Ramos (cell line): ENCODE measurements at regions not wholly inside any gene's neighbourhood (a gene's known extent, or its start where the extent isn't known, plus 50 kb on each side); places are given as distances from the start of the nearest gene placed in this dataset.
"Not testable (repeated sequence)": the region's sequence is repeated elsewhere in the genome, so short reads cannot be mapped to it uniquely, and the experiment has no call there.

ENCODE experiments used
- in situ Hi-C: fragments of 300-500 bp; cut with MboI; formaldehyde crosslinking; loops from one replicate; pipeline ENCODE4 v1.14.3; 2022; ENCODE audit warnings: low sequenced_read_pairs; ENCODE audit not compliant: unreplicated experiment

GRCh38 chr5:63732880-63733279 lies 229.4 kb downstream of the HTR1A start:
- in situ Hi-C loops, result not testable (repeated sequence)

DNA sequence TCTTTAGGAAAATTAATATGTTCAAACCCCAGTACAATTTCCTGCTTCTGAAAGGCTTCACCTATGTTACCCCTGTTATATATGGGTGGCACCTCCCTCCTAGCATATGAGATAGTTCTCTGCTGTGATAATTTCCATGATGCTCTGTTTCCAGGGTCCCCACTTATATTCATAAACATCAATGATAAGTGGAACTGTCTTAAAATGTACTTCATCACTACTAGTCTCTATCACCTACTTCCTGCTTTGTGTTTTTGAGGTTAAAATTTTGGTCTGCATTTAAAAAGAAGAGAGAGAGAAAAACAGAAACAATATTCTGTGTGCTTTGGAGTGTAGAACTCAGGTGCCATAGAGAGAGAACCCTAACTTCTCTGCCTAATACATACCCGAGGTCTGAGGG lies 234.7 kb downstream of the HTR1A start:
- in situ Hi-C loops, result no loop called here

DNA sequence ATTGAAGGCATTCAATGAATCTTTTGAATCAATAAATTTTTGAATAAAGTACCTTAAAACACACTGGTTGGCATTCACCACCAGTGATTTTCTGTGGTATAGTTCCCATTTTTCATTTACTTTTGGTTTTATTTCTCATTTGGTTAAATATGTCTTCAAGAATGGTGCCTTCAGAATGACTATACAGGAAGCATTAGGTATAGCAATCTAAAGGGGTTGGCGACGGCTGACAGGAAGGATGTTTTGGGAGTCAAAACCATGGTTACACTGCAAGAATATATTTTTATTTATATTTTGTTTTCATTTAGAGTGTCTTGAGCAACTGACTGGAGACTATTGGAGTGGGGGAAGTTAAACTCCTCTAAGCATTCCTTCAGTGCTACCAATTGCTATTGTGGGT lies 235.7 kb downstream of the HTR1A start:
- in situ Hi-C loops, result no loop called here

GRCh38 chr5:63719147-63719546 lies 243.1 kb downstream of the HTR1A start:
- in situ Hi-C loops, result no loop called here

DNA sequence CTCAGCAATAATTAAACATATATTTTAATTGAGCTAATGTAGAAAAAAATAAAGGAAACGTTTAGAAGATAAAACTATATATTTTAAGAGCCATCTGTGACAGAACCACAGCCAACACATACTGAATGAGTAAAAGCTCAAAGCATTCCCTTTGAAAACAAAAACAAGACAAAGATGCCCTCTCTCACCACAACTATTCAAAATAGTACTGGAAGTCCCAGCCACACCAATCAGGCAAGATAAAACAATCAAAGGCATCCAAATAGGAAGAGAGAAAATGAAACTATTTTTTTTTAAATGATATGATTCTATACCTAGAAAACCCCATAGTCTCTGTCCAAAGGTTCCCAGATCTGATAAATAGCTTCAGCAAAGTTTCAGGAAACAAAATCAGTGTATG lies 262.0 kb downstream of the HTR1A start:
- in situ Hi-C loops, result no loop called here

- in situ Hi-C loops, result no loop called here
Measured at GRCh38 chr5:63697811-63698210, 264.4 kb downstream of the HTR1A start.

- in situ Hi-C loops, result no loop called here
Measured at GRCh38 chr5:63690546-63690945, 271.7 kb downstream of the HTR1A start.

- in situ Hi-C loops, result no loop called here
Measured at GRCh38 chr5:63687854-63688516, 274.3 kb downstream of the HTR1A start.

- in situ Hi-C loops, result no loop called here
Measured at GRCh38 chr5:63686938-63687337, 275.3 kb downstream of the HTR1A start.

GRCh38 chr5:63686181-63686580 lies 276.1 kb downstream of the HTR1A start:
- in situ Hi-C loops, result no loop called here

DNA sequence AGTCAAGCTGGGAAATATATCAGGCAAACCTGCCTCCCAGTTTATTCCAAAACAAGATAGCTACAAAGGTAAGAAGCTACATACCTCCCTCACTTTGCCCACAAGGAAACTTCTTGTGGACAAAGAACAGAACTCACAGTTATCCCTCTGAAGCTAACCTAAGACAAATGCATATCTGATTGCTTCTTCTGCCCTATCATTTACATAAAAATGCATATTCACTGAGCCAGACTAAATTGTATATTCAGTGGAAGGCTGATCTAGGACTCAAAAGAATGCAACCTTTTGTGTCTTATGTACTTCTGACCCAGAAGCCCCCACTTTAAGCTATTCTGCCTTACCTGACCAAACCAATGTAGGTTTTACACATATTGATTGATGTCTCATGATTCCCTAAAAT lies 276.8 kb downstream of the HTR1A start:
- in situ Hi-C loops, result no loop called here

GRCh38 chr5:63674881-63675280 lies 287.4 kb downstream of the HTR1A start:
- in situ Hi-C loops, result no loop called here

- in situ Hi-C loops, result no loop called here
Measured at GRCh38 chr5:63655043-63655442, 307.2 kb downstream of the HTR1A start.

DNA sequence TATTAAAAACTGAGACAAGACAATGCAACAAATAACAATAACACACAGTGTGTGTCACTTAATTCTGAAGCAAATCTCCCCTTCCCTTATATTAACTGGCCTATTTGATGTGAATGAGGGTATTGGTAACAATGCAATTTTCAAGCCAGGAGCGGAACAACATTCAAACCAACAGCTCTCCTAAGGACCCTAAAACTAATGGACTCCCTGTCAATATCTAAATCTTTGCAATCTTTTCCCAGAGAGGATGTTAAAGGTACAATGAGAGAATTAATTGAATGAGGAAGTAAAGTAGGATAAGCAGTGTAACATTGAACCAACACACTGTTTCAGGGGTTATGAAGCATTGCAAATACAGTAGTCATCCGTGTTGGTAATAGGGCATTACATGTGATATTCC lies 311.7 kb downstream of the HTR1A start:
- in situ Hi-C loops, result no loop called here

GRCh38 chr5:63648376-63648775 lies 313.9 kb downstream of the HTR1A start:
- in situ Hi-C loops, result no loop called here

- in situ Hi-C loops, result no loop called here
Measured at GRCh38 chr5:63629951-63630630, 332.2 kb downstream of the HTR1A start.

- in situ Hi-C loops, result no loop called here
Measured at GRCh38 chr5:63613442-63613841, 348.8 kb downstream of the HTR1A start.

GRCh38 chr5:63603996-63604395 lies 358.2 kb downstream of the HTR1A start:
- in situ Hi-C loops, result no loop called here

DNA sequence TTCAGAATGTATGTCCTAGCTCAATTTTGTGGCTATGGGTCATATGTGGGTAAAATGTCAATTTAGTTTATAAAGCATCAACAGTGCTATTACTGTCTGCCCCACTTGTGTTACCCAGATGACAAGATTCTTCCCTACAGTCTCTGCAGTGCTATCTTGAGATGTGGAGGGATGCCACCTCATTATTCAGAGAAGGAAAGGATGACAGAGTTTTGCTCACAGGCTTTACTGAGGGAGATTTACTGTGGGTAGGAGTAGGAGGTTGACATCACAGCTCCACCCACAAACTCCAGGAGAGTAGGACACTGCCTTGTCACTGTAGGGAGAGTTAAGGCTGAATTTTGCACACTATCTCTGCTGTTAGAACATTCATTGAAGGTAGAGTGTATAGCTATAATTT lies 359.3 kb downstream of the HTR1A start:
- in situ Hi-C loops, result no loop called here

DNA sequence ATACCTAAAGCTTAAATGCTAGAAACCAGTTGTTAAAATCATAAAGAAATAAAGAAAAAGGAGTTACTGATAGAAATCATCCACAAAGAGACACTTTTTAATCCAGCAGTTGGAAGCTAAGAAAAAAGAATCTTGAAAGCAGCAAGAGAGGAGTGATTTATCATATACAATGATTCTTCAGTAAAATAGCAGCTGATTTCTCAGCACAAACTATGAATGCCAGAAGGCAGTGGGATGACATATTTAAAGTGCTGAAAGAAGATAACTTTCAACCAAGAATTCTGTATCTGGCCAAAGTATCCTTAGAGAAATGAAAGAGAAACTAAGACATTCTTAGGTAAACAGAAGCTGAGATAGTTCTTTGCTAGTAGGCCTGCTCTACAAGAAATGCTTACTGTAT lies 366.0 kb downstream of the HTR1A start:
- in situ Hi-C loops, result no loop called here

DNA sequence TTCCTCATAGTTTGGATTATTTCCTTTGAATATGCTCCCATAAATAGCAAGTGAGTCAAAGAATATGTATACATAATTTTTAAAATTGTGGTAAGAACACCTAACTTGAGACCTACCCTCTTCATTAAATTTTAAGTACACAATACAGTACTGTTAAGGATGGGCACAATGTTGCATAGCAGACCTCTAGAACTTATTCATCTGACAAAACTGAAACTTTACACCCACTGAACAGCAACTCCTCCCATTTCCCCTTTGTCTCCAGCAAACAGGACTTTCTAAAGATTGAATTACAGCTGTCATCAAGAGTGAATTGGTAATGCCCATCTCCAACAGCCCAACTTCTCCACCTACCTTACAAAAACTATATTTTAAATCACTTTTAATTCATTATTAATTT lies 388.9 kb downstream of the HTR1A start:
- in situ Hi-C loops, result no loop called here

GRCh38 chr5:63572740-63573139 lies 389.5 kb downstream of the HTR1A start:
- in situ Hi-C loops, result no loop called here
